Prostate gland (tissue), 2 donors: ENCODE measurements at regions not wholly inside any gene's neighbourhood (a gene's known extent, or its start where the extent isn't known, plus 50 kb on each side); places are given as distances from the start of the nearest gene placed in this dataset.

Experiments
- CTCF ChIP-seq, 4 experiments: fragments of 200-600 bp in 2 of 4; fragments of 450-650 bp in 2 of 4; sonication (generic) in 2 of 4; IDR thresholded peaks; 1 replicate in 3 of 4; 2 replicates in 1 of 4; pipeline ENCODE4 v1.5.1; 2016 to 2019; ENCODE audit warnings: antibody characterized with exemption in 4 of 4, mild to moderate bottlenecking in 2 of 4, moderate library complexity in 2 of 4
- POLR2A ChIP-seq: fragments of 450-650 bp; IDR thresholded peaks from one replicate; pipeline ENCODE4 v1.6.1; 2016; ENCODE audit warnings: antibody characterized with exemption, mild to moderate bottlenecking

GRCh38 chr19:28656644-28657043 is 556.3 kb downstream of the UQCRFS1 start:
- TF ChIP-seq CTCF (IDR thresholded peaks at IDR 0.05) (no peak), POLR2A (no peak)
